HEK293T (cell line): ENCODE measurements at regions not wholly inside any gene's neighbourhood (a gene's known extent, or its start where the extent isn't known, plus 50 kb on each side); places are given as distances from the start of the nearest gene placed in this dataset.

Experiments used
- CTCF ChIA-PET: fragments of 350-600 bp; formaldehyde crosslinking; extraction: SDS; loops from one replicate; lab custom pipeline; 2021; ENCODE audit warnings: antibody characterized with exemption, inconsistent platforms; lab: Yijun Ruan, JAX
- POLR2A ChIA-PET: fragments of 350-600 bp; formaldehyde crosslinking; extraction: SDS; loops from one replicate; lab custom pipeline; 2020; ENCODE audit warnings: antibody characterized with exemption, inconsistent platforms; lab: Yijun Ruan, JAX
- DNase-seq: peaks from one replicate; pipeline ENCODE4 v3.0.0; 2012; ENCODE audit warnings: mixed read lengths; ENCODE audit errors: extremely low spot score
- ARNT ChIP-seq: fragments of 450-650 bp; IDR thresholded peaks from 2 replicates; pipeline ENCODE4 v1.6.1; 2017; ENCODE audit warnings: mild to moderate bottlenecking
- BHLHE40 ChIP-seq: fragments of 450-650 bp; IDR thresholded peaks from 2 replicates; pipeline ENCODE4 v1.6.1; 2016; ENCODE audit warnings: mild to moderate bottlenecking, moderate library complexity, borderline replicate concordance
- CTBP1 ChIP-seq: fragments of 450-650 bp; IDR thresholded peaks from 2 replicates; pipeline ENCODE4 v1.6.1; 2016; ENCODE audit warnings: borderline replicate concordance
- ELF4 ChIP-seq: fragments of 450-650 bp; IDR thresholded peaks from 2 replicates; pipeline ENCODE4 v1.6.1; 2017; ENCODE audit warnings: antibody characterized with exemption
- FOXA1 ChIP-seq: fragments of 450-650 bp; IDR thresholded peaks from 2 replicates; pipeline ENCODE4 v1.6.1; 2016; ENCODE audit warnings: mild to moderate bottlenecking
- FOXK2 ChIP-seq: fragments of 450-650 bp; IDR thresholded peaks from 2 replicates; pipeline ENCODE4 v1.6.1; 2016; ENCODE audit warnings: mild to moderate bottlenecking
- FOXM1 ChIP-seq: fragments of 450-650 bp; IDR thresholded peaks from 2 replicates; pipeline ENCODE4 v1.6.1; 2017; ENCODE audit warnings: mild to moderate bottlenecking, borderline replicate concordance
- HDGF ChIP-seq: fragments of 450-650 bp; IDR thresholded peaks from 2 replicates; pipeline ENCODE4 v1.6.1; 2017; ENCODE audit warnings: antibody characterized with exemption, borderline replicate concordance
- L3MBTL2 ChIP-seq: fragments of 450-650 bp; conservative IDR thresholded peaks from 2 replicates; pipeline ENCODE4 v1.6.1; 2016; ENCODE audit warnings: mild to moderate bottlenecking
- LEF1 ChIP-seq: fragments of 450-650 bp; IDR thresholded peaks from 2 replicates; pipeline ENCODE4 v1.6.1; 2017; ENCODE audit warnings: mild to moderate bottlenecking, borderline replicate concordance
- NFRKB ChIP-seq: fragments of 450-650 bp; IDR thresholded peaks from 2 replicates; pipeline ENCODE4 v1.6.1; 2016; ENCODE audit warnings: mild to moderate bottlenecking, moderate library complexity
- PKNOX1 ChIP-seq: fragments of 450-650 bp; IDR thresholded peaks from 2 replicates; pipeline ENCODE4 v1.6.1; 2016
- SP1 ChIP-seq: fragments of 450-650 bp; IDR thresholded peaks from 2 replicates; pipeline ENCODE4 v1.6.1; 2017
- SUZ12 ChIP-seq: fragments of 450-650 bp; IDR thresholded peaks from 2 replicates; pipeline ENCODE4 v1.6.1; 2016; ENCODE audit warnings: mild to moderate bottlenecking
- TARDBP ChIP-seq: fragments of 450-650 bp; IDR thresholded peaks from 2 replicates; pipeline ENCODE4 v1.6.1; 2016
- ZNF384 ChIP-seq: fragments of 450-650 bp; IDR thresholded peaks from 2 replicates; pipeline ENCODE4 v1.6.1; 2016

- ChIA-PET POLR2A (no interaction called here), CTCF (no interaction called here)
- no peak for DNase-seq
- peak; percentile 11; the same call in 1 of the 2 replicates for TF ChIP-seq PKNOX1
- no peak for TF ChIP-seq LEF1
These were observed 88.8 kb upstream of the PCDH18 start for GRCh38 chr4:137621056-137621455.

GRCh38 chr4:137614491-137614890 is 82.2 kb upstream of the PCDH18 start:
- TF ChIP-seq ELF4 (no peak), ZNF384 (no peak), FOXK2 (no peak), SUZ12 (no peak), LEF1 (no peak), PKNOX1 (no peak), BHLHE40 (no peak), CTBP1 (no peak), SP1 (no peak)
- ChIA-PET CTCF (interaction anchor here (0.6 kb wide), 1 partner anchor 197 kb away, joined by 3 read pairs; no protein-coding TSS in a partner anchor), POLR2A (interaction anchor here (0.6 kb wide), 1 partner anchor 82 kb away, joined by 3 read pairs; the partner anchor contains the start of gene PCDH18)
- no peak for DNase-seq

- no peak for DNase-seq
- CTCF ChIA-PET: interaction anchor here (1.4 kb wide), 1 partner anchor 25 kb away, joined by 3 read pairs; no protein-coding TSS in a partner anchor
- no peak for TF ChIP-seq L3MBTL2
- TF ChIP-seq FOXK2: no peak
- no peak for TF ChIP-seq ZNF384
- TF ChIP-seq FOXM1: no peak
- no peak for TF ChIP-seq SUZ12
- no peak for TF ChIP-seq HDGF
- no peak for TF ChIP-seq ARNT
- no peak for TF ChIP-seq LEF1
- no peak for TF ChIP-seq NFRKB
- TF ChIP-seq ELF4: no peak
- no peak for TF ChIP-seq CTBP1
- no peak for TF ChIP-seq BHLHE40
- TF ChIP-seq PKNOX1: no peak
- TF ChIP-seq SP1: no peak
- TF ChIP-seq TARDBP: no peak
- TF ChIP-seq FOXA1: no peak
- POLR2A ChIA-PET: no interaction called here
These were observed 79.9 kb upstream of the PCDH18 start for GRCh38 chr4:137611998-137612700.

GRCh38 chr4:137610960-137611359 is 78.7 kb upstream of the PCDH18 start:
- CTCF ChIA-PET: no interaction called here
- POLR2A ChIA-PET: no interaction called here
- no peak for TF ChIP-seq CTBP1
- TF ChIP-seq SP1: no peak
- no peak for TF ChIP-seq ZNF384
- TF ChIP-seq SUZ12: no peak
- no peak for TF ChIP-seq FOXA1
- DNase-seq: peak; percentile 15

- ChIA-PET CTCF (no interaction called here), POLR2A (no interaction called here)
- TF ChIP-seq ARNT: no peak
- no peak for TF ChIP-seq L3MBTL2
- no peak for TF ChIP-seq ELF4
- no peak for TF ChIP-seq TARDBP
- no peak for TF ChIP-seq FOXM1
- TF ChIP-seq FOXA1: no peak
- no peak for TF ChIP-seq FOXK2
- TF ChIP-seq LEF1: no peak
- no peak for TF ChIP-seq CTBP1
- TF ChIP-seq BHLHE40: no peak
- TF ChIP-seq PKNOX1: no peak
- no peak for TF ChIP-seq ZNF384
- no peak for TF ChIP-seq NFRKB
- TF ChIP-seq SUZ12: no peak
- TF ChIP-seq HDGF: no peak
- no peak for DNase-seq
These were observed 77.6 kb upstream of the PCDH18 start for GRCh38 chr4:137609718-137610430.

- ChIA-PET POLR2A (no interaction called here), CTCF (no interaction called here)
- TF ChIP-seq ELF4: no peak
- no peak for TF ChIP-seq TARDBP
- TF ChIP-seq SUZ12: no peak
- no peak for TF ChIP-seq CTBP1
- no peak for TF ChIP-seq PKNOX1
- no peak for TF ChIP-seq SP1
- TF ChIP-seq ARNT: no peak
- TF ChIP-seq L3MBTL2: no peak
- no peak for TF ChIP-seq FOXM1
- TF ChIP-seq NFRKB: no peak
- no peak for TF ChIP-seq FOXA1
- no peak for TF ChIP-seq LEF1
- no peak for TF ChIP-seq FOXK2
- TF ChIP-seq ZNF384: no peak
- DNase-seq: no peak
These were observed 75.8 kb upstream of the PCDH18 start for GRCh38 chr4:137608085-137608484.
